Common myeloid progenitor, CD34-positive (primary cell): ENCODE measurements at regions not wholly inside any gene's neighbourhood (a gene's known extent, or its start where the extent isn't known, plus 50 kb on each side); places are given as distances from the start of the nearest gene placed in this dataset.

Experiments used
- CTCF ChIA-PET: fragments of 350-600 bp; sonication (Branson Sonifier 250); formaldehyde crosslinking; loops from one replicate; lab custom pipeline; 2021; ENCODE audit warnings: antibody characterized with exemption; lab: Charles Lee
- POLR2A ChIA-PET: fragments of 350-600 bp; sonication (Branson Sonifier 250); formaldehyde crosslinking; loops from one replicate; lab custom pipeline; 2021; ENCODE audit warnings: antibody characterized with exemption; lab: Charles Lee
- DNase-seq, 3 donors: peaks; one replicate each; pipeline versions ENCODE4 v3.0.0 to v3.0.0-alpha.2; 2013
- H3K27ac ChIP-seq, 2 experiments: 1 replicate in 1 of 2; 2 replicates in 1 of 2; pipeline ENCODE4 v1.7.0; 2013; ENCODE audit warnings: inconsistent platforms in 2 of 2, low read length in 2 of 2, mild to moderate bottlenecking in 2 of 2, low read depth in 1 of 2, moderate library complexity in 1 of 2; ENCODE audit not compliant: severe bottlenecking in 2 of 2, insufficient read depth in 1 of 2, poor library complexity in 1 of 2
- H3K27me3 ChIP-seq, 5 experiments: replicated peaks in 2 of 5; 1 replicate in 3 of 5; 2 replicates in 2 of 5; pipeline versions ENCODE4 v1.6.1 to v1.7.0; 2013; ENCODE audit warnings: low read length in 4 of 5, mild to moderate bottlenecking in 2 of 5, moderate library complexity in 2 of 5, inconsistent platforms in 1 of 5; ENCODE audit not compliant: insufficient read depth in 5 of 5, control insufficient read depth in 4 of 5
- H3K36me3 ChIP-seq, 4 experiments: 1 replicate in 2 of 4; 2 replicates in 2 of 4; pipeline versions ENCODE4 v1.6.1 to v1.7.0; 2013; ENCODE audit warnings: low read length in 3 of 4, control low read depth in 1 of 4, mild to moderate bottlenecking in 1 of 4; ENCODE audit not compliant: control insufficient read depth in 4 of 4, insufficient read depth in 4 of 4
- H3K4me1 ChIP-seq, 4 experiments: 1 replicate in 3 of 4; 2 replicates in 1 of 4; pipeline versions ENCODE4 v1.6.1 to v1.7.1; 2013; ENCODE audit warnings: low read length in 3 of 4, mild to moderate bottlenecking in 3 of 4, control low read depth in 1 of 4, inconsistent platforms in 1 of 4, moderate library complexity in 1 of 4; ENCODE audit not compliant: control insufficient read depth in 4 of 4, insufficient read depth in 4 of 4; ENCODE audit errors: control extremely low read depth in 1 of 4
- H3K4me3 ChIP-seq, 7 experiments: 1 replicate in 4 of 7; 2 replicates in 3 of 7; pipeline versions ENCODE4 v1.5.1 to v1.7.0; 2013; ENCODE audit warnings: mild to moderate bottlenecking in 7 of 7, low read length in 6 of 7, moderate library complexity in 6 of 7, inconsistent platforms in 2 of 7, low read depth in 2 of 7, control low read depth in 1 of 7; ENCODE audit not compliant: insufficient read depth in 4 of 7, control insufficient read depth in 1 of 7; ENCODE audit errors: extremely low read depth in 1 of 7
- H3K9me3 ChIP-seq, 5 experiments: 1 replicate in 4 of 5; 2 replicates in 1 of 5; pipeline versions ENCODE4 v1.6.1 to v1.7.1; 2013; ENCODE audit warnings: low read length in 4 of 5, mild to moderate bottlenecking in 2 of 5, inconsistent platforms in 1 of 5, low read depth in 1 of 5, moderate library complexity in 1 of 5; ENCODE audit not compliant: control insufficient read depth in 4 of 5, insufficient read depth in 2 of 5; ENCODE audit errors: control extremely low read depth in 1 of 5
- WGBS: methylation state at CpG from one replicate; pipeline ENCODE4 v1.1.5; 2013; ENCODE audit not compliant: insufficient coverage; 5-methylcytosine and 5-hydroxymethylcytosine counted together

- no peak overlapping the region for H3K4me3 ChIP-seq
- H3K36me3 ChIP-seq: no peaks in the 10 kb centered on the region
- no CpG with 5 or more reads among the region's 3 CpGs for WGBS
- H3K27ac ChIP-seq: no peak overlapping the region
- POLR2A ChIA-PET: no interaction called here
- H3K9me3 ChIP-seq: no peaks in the 10 kb centered on the region
- no peak for DNase-seq
- H3K27me3 ChIP-seq: peaks cover 0 to 4% (median 0%) of the 10 kb centered on the region in 5 experiments
- no peaks in the 10 kb centered on the region for H3K4me1 ChIP-seq
- CTCF ChIA-PET: no interaction called here
Measured at GRCh38 chr20:7124120-7124519, 356.6 kb downstream of the BMP2 start.

- Histone ChIP-seq H3K9me3 (peaks cover 0 to 1% (median 0%) of the 10 kb centered on the region in 5 experiments), H3K4me3 (no peak overlapping the region), H3K27me3 (peaks cover 0 to 3% (median 0%) of the 10 kb centered on the region in 5 experiments), H3K27ac (no peak overlapping the region), H3K4me1 (no peaks in the 10 kb centered on the region), H3K36me3 (no peaks in the 10 kb centered on the region)
- ChIA-PET CTCF (no interaction called here), POLR2A (no interaction called here)
- WGBS: no CpG with 5 or more reads among the region's 1 CpG
- DNase-seq: no peak
Measured at GRCh38 chr20:7136886-7137285, 369.4 kb downstream of the BMP2 start.

- peaks cover 0 to 3% (median 0%) of the 10 kb centered on the region in 5 experiments for H3K27me3 ChIP-seq
- H3K27ac ChIP-seq: no peak overlapping the region
- no peak overlapping the region for H3K4me3 ChIP-seq
- no peaks in the 10 kb centered on the region for H3K36me3 ChIP-seq
- DNase-seq: no peak
- no CpG with 5 or more reads among the region's 4 CpGs for WGBS
- peaks cover 0 to 1% (median 0%) of the 10 kb centered on the region in 5 experiments for H3K9me3 ChIP-seq
- ChIA-PET CTCF (no interaction called here), POLR2A (no interaction called here)
- H3K4me1 ChIP-seq: no peaks in the 10 kb centered on the region
Measured at GRCh38 chr20:7137395-7138151, 370.1 kb downstream of the BMP2 start.

GRCh38 chr20:7144464-7144863 is 377.0 kb downstream of the BMP2 start:
- no peaks in the 10 kb centered on the region for H3K9me3 ChIP-seq
- H3K4me1 ChIP-seq: no peaks in the 10 kb centered on the region
- no peak overlapping the region for H3K27ac ChIP-seq
- H3K4me3 ChIP-seq: no peak overlapping the region
- CTCF ChIA-PET: no interaction called here
- no peaks in the 10 kb centered on the region for H3K36me3 ChIP-seq
- WGBS: 50% methylated on average over 1 of the region's 2 CpGs
- no peak for DNase-seq
- POLR2A ChIA-PET: no interaction called here
- peaks cover 0 to 6% (median 0%) of the 10 kb centered on the region in 5 experiments for H3K27me3 ChIP-seq

GRCh38 chr20:7146552-7147219 is 379.2 kb downstream of the BMP2 start:
- Histone ChIP-seq H3K4me1 (no peaks in the 10 kb centered on the region), H3K27me3 (peaks cover 0 to 6% (median 0%) of the 10 kb centered on the region in 5 experiments), H3K4me3 (no peak overlapping the region), H3K27ac (no peak overlapping the region), H3K36me3 (no peaks in the 10 kb centered on the region), H3K9me3 (no peaks in the 10 kb centered on the region)
- DNase-seq: no peak
- ChIA-PET CTCF (no interaction called here), POLR2A (no interaction called here)
- 92% methylated on average over 9 of the region's 10 CpGs for WGBS

GRCh38 chr20:7147220-7147601 is 379.7 kb downstream of the BMP2 start:
- no peaks in the 10 kb centered on the region for H3K36me3 ChIP-seq
- H3K4me1 ChIP-seq: no peaks in the 10 kb centered on the region
- no peak overlapping the region for H3K4me3 ChIP-seq
- H3K27me3 ChIP-seq: peaks cover 0 to 6% (median 0%) of the 10 kb centered on the region in 5 experiments
- 56% methylated on average over 3 of the region's 4 CpGs for WGBS
- ChIA-PET POLR2A (no interaction called here), CTCF (no interaction called here)
- no peak for DNase-seq
- H3K9me3 ChIP-seq: no peaks in the 10 kb centered on the region
- H3K27ac ChIP-seq: no peak overlapping the region
